ENCODE measurements at regions not wholly inside any gene's neighbourhood (a gene's known extent, or its start where the extent isn't known, plus 50 kb on each side); places are given as distances from the start of the nearest gene placed in this dataset.

DNA sequence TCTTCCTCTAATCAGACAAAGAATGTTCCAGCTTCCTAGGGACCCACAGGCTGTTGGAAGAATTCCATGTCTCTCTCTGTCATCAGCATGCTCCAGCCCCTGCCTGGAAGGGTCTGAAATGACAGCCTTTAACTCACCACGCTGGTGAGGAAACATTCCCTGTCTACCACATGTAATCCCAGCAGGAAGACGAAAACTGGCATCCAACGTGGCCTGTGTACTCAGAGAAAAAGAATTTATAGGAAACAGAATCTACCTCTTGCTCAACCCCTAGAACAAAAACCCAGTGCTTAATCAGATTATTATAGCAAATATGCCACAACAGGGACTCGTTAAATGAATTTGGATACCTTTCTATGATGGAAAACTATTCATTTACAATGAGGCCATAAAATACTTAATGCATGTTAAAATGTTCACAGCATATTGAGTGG lies 147.3 kb upstream of the FOXF1 start:
- no peak overlapping the region for H3K4me3 Mint-ChIP-seq (ENCODE audit: unreplicated experiment)
- H3K4me1 Mint-ChIP-seq (ENCODE audit: low read depth, unreplicated experiment): peaks cover 3% of the 10 kb centered on the region
- no peak overlapping the region for H3K27ac Mint-ChIP-seq (ENCODE audit: unreplicated experiment)
- no peak for DNase-seq
- H3K36me3 Mint-ChIP-seq (ENCODE audit: unreplicated experiment): no peaks in the 10 kb centered on the region
- no peaks in the 10 kb centered on the region for H3K27me3 Mint-ChIP-seq (ENCODE audit: unreplicated experiment)
- TF ChIP-seq, protein P1, sequence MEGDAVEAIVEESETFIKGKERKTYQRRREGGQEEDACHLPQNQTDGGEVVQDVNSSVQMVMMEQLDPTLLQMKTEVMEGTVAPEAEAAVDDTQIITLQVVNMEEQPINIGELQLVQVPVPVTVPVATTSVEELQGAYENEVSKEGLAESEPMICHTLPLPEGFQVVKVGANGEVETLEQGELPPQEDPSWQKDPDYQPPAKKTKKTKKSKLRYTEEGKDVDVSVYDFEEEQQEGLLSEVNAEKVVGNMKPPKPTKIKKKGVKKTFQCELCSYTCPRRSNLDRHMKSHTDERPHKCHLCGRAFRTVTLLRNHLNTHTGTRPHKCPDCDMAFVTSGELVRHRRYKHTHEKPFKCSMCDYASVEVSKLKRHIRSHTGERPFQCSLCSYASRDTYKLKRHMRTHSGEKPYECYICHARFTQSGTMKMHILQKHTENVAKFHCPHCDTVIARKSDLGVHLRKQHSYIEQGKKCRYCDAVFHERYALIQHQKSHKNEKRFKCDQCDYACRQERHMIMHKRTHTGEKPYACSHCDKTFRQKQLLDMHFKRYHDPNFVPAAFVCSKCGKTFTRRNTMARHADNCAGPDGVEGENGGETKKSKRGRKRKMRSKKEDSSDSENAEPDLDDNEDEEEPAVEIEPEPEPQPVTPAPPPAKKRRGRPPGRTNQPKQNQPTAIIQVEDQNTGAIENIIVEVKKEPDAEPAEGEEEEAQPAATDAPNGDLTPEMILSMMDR (IDR thresholded peaks at IDR 0.05; ENCODE audit: partially characterized antibody, unreplicated experiment): no peak
- peaks cover 6% of the 10 kb centered on the region for H3K9me3 Mint-ChIP-seq (ENCODE audit: unreplicated experiment)

DNA sequence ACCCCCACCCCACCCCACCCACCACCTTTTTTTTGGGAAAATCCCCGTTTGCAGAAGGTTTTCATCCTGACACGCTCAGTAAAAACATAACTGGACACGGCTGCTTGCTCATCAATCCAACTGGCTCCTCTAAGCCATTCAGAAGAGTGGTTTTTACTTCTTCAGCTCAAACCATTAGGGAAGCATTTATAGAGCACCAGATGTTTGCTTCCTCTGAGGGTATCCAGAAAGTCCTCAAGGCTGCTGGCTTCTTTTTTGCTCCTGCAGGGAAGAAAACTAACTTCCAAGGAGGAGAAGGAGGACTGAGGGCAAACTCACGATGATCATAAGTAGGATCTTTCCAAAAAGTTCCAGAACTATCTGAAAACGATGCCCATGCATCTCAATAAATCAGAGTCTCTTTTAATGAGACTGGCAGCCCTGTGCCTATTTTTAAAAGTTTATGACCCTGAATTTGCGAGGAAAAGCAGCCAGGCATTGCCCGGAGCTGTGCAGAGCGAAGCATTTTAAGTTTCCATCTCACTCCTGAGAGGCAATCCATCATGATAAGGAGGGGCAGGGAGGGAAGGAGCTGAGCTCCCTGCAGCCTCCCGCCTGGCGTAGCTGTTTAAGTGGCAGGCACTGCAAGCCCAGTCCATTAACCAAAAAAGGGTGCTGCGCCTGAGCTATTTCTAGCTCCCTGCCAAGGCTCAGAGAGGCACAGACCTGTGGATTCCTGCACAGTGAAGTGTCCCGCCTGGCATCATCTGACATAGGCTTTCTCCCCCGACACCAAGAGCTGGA lies 146.3 kb upstream of the FOXF1 start:
- peaks cover 4% of the 10 kb centered on the region for H3K9me3 Mint-ChIP-seq (ENCODE audit: unreplicated experiment)
- no peak overlapping the region for H3K4me3 Mint-ChIP-seq (ENCODE audit: unreplicated experiment)
- DNase-seq: no peak
- H3K4me1 Mint-ChIP-seq (ENCODE audit: low read depth, unreplicated experiment): peaks cover 7% of the 10 kb centered on the region
- H3K27ac Mint-ChIP-seq (ENCODE audit: unreplicated experiment): no peak overlapping the region
- no peaks in the 10 kb centered on the region for H3K27me3 Mint-ChIP-seq (ENCODE audit: unreplicated experiment)
- TF ChIP-seq, protein P1 (IDR thresholded peaks at IDR 0.05; ENCODE audit: partially characterized antibody, unreplicated experiment): no peak
- H3K36me3 Mint-ChIP-seq (ENCODE audit: unreplicated experiment): no peaks in the 10 kb centered on the region

DNA sequence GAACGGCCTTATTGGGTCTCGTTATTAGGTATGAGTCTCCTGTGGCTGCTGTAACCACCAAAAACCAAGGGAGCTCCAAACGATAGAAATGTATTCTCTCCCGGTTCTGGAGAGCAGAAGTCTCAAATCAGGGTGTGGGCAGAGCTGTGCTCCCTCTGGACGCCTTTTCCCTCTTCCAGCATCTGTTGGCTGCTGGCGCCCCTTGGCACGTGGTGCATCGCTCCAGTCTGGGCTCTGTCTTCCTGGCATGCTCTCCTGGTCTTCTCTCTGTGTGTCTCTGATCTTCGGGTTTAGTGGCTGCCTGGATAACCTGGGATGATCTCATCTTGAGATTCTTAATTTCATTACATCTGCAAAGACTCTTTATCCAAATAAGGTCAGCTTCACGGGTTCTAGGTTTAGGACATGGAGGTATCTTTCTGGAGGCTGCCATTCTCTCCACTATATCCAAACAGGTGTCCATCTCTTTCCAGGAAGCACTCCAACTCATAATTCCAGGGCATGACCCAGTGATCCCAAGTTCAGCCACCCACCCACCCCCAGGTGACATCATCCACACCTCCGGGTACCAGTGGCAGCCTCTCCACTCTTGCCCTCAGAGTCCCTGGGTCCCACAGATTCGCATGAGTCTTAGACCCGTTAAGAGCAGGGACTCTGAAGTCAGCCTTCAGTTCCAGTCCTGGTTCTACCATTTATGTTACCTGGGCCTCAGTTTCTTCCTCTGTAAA lies 145.5 kb upstream of the FOXF1 start:
- no peaks in the 10 kb centered on the region for H3K36me3 Mint-ChIP-seq (ENCODE audit: unreplicated experiment)
- H3K4me1 Mint-ChIP-seq (ENCODE audit: low read depth, unreplicated experiment): peaks cover 8% of the 10 kb centered on the region
- H3K4me3 Mint-ChIP-seq (ENCODE audit: unreplicated experiment): no peak overlapping the region
- H3K27me3 Mint-ChIP-seq (ENCODE audit: unreplicated experiment): no peaks in the 10 kb centered on the region
- no peak overlapping the region for H3K27ac Mint-ChIP-seq (ENCODE audit: unreplicated experiment)
- H3K9me3 Mint-ChIP-seq (ENCODE audit: unreplicated experiment): peaks cover 2% of the 10 kb centered on the region
- DNase-seq: no peak
- TF ChIP-seq, protein P1 (IDR thresholded peaks at IDR 0.05; ENCODE audit: partially characterized antibody, unreplicated experiment): no peak

DNA sequence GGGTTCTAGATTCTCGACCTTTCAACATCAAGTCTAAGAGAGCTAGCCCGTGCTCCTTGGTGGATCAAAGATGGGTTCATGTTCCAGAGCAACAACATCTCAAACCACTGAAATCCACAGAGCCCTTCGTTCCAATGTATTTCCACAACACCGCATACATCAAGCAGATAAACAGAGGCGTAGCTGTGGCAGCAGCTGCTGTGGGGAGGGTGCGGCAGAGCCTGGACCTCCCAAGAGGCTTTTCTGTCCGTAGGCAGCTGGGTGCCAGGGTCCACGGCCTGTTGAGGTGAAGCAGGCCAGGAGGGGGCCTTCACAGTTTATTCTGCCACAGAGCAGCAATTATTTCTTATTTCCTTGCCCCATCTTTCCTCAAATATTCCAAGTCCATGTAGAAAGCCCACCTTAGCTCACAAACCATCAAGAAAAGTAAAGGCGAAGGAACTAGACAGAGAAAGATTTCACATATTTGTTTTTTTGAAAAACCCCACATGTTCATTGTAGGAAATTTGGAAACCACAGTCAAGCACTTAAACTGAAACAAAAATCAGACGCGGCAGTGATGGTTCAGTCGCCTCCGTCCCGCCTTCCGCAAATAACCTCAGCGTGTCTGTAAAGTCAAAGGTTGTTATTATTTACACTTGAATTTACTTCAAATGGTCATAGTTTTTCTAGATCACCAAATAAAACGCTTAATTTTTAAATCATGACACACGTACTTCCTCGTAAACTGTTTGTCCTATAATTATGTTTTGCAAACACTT lies 144.6 kb upstream of the FOXF1 start:
- H3K9me3 Mint-ChIP-seq (ENCODE audit: unreplicated experiment): peaks cover 2% of the 10 kb centered on the region
- no peaks in the 10 kb centered on the region for H3K27me3 Mint-ChIP-seq (ENCODE audit: unreplicated experiment)
- no peaks in the 10 kb centered on the region for H3K36me3 Mint-ChIP-seq (ENCODE audit: unreplicated experiment)
- no peak overlapping the region for H3K27ac Mint-ChIP-seq (ENCODE audit: unreplicated experiment)
- no peak overlapping the region for H3K4me3 Mint-ChIP-seq (ENCODE audit: unreplicated experiment)
- H3K4me1 Mint-ChIP-seq (ENCODE audit: low read depth, unreplicated experiment): peaks cover 13% of the 10 kb centered on the region
- TF ChIP-seq, protein P1 (IDR thresholded peaks at IDR 0.05; ENCODE audit: partially characterized antibody, unreplicated experiment): no peak
- DNase-seq: no peak

All from glutamatergic neuron (in vitro differentiated cells).